ENCODE measurements at regions not wholly inside any gene's neighbourhood (a gene's known extent, or its start where the extent isn't known, plus 50 kb on each side); places are given as distances from the start of the nearest gene placed in this dataset.

GRCh38 chr2:88832311-88832991 is 141.0 kb downstream of the RPIA start:
- H3K79me1 ChIP-seq (ENCODE audit: insufficient read depth, low read depth, low read length, poor library complexity, severe bottlenecking): no peaks in the 10 kb centered on the region

More at GRCh38 chr2:88832311-88832991, 141.0 kb downstream of the RPIA start:
- Histone ChIP-seq H3K14ac (ENCODE audit: insufficient read depth, low read length) (no peak overlapping the region), H3K23ac (ENCODE audit: insufficient read length, low read depth, low read length) (no peak overlapping the region), H4K8ac (replicated peaks; ENCODE audit: insufficient read length, low read depth, low read length) (no peak overlapping the region), H3K9me3 (ENCODE audit: control insufficient read depth, low read depth, low read length) (no peaks in the 10 kb centered on the region), H2AK5ac (ENCODE audit: insufficient read length, low read length) (no peak overlapping the region), H3K4me1 (ENCODE audit: insufficient read depth, low read length) (no peaks in the 10 kb centered on the region), H3K79me2 (ENCODE audit: insufficient read depth, low read length) (no peaks in the 10 kb centered on the region), H2BK20ac (ENCODE audit: low read depth, low read length, poor library complexity, severe bottlenecking) (no peak overlapping the region), H3K18ac (ENCODE audit: insufficient read length, low read depth, low read length) (no peak overlapping the region), H2BK120ac (ENCODE audit: low read depth, low read length, poor library complexity, severe bottlenecking) (no peak overlapping the region), H4K91ac (ENCODE audit: insufficient read length, low read depth, low read length) (no peak overlapping the region), H4K20me1 (ENCODE audit: control insufficient read depth, insufficient read depth, insufficient read length) (no peaks in the 10 kb centered on the region), H2BK12ac (ENCODE audit: insufficient read length, low read depth, low read length) (no peak overlapping the region), H3K27me3 (ENCODE audit: insufficient read depth, low read length) (no peaks in the 10 kb centered on the region), H3K27ac (ENCODE audit: insufficient read length, low read depth, low read length) (no peak overlapping the region), H3K4ac (ENCODE audit: low read depth, low read length) (no peak overlapping the region), H3K9ac (ENCODE audit: extremely low read depth, insufficient read length, low read length) (no peak overlapping the region), H3K23me2 (ENCODE audit: insufficient read length, low read depth, low read length, poor library complexity, severe bottlenecking) (no peaks in the 10 kb centered on the region), H3K4me2 (ENCODE audit: insufficient read depth, insufficient read length, low read length) (no peak overlapping the region), H3T11ph (ENCODE audit: low read length) (no peak overlapping the region), H2BK15ac (ENCODE audit: low read depth, low read length) (no peak overlapping the region), H2BK5ac (ENCODE audit: insufficient read length, low read length) (no peak overlapping the region), H2AFZ (ENCODE audit: low read length) (no peak overlapping the region), H4K5ac (ENCODE audit: insufficient read length, low read depth, low read length) (no peak overlapping the region), H3K56ac (ENCODE audit: insufficient read length, low read depth, low read length) (no peak overlapping the region)
- peaks cover 0 to 9% (median 0%) of the 10 kb centered on the region in 3 experiments; a peak in 3 of 7 replicates for H3K36me3 Mint-ChIP-seq (ENCODE audit: insufficient read depth in 1 of 3, low read depth in 3 of 3)
- no peak overlapping the region for H3K4me3 Mint-ChIP-seq
- WGBS (ENCODE audit: extremely low coverage, insufficient read length, low lambda C conversion rate): no CpG with 5 or more reads among the region's 8 CpGs
- no peaks in the 10 kb centered on the region for H3K4me1 Mint-ChIP-seq
- no peak for TF ChIP-seq CTCF (conservative IDR thresholded peaks at IDR 0.05)
- DNase-seq: no peak
- peaks cover 47 to 79% of the 10 kb centered on the region in 2 experiments for H3K9me3 Mint-ChIP-seq
- peaks cover 2% of the 10 kb centered on the region for H3K27me3 Mint-ChIP-seq (ENCODE audit: low read depth)
- H3K27ac Mint-ChIP-seq: no peak overlapping the region
